Progenitor cell of endocrine pancreas (in vitro differentiated cells): ENCODE measurements at regions not wholly inside any gene's neighbourhood (a gene's known extent, or its start where the extent isn't known, plus 50 kb on each side); places are given as distances from the start of the nearest gene placed in this dataset.
"Not testable (repeated sequence)": the region's sequence is repeated elsewhere in the genome, so short reads cannot be mapped to it uniquely, and the experiment has no call there.

Experiments used
- DNase-seq: peaks from one replicate; pipeline ENCODE4 v3.0.0; 2021; ENCODE audit warnings: low spot score; ENCODE audit not compliant: unreplicated experiment
- H3K27ac Mint-ChIP-seq: 2 replicates; pipeline ENCODE4 v1.8.0; 2021; ENCODE audit warnings: mild to moderate bottlenecking, moderate library complexity, mixed read lengths
- H3K27me3 Mint-ChIP-seq: 2 replicates; pipeline ENCODE4 v1.8.0; 2021; ENCODE audit warnings: mixed read lengths
- H3K36me3 Mint-ChIP-seq: 2 replicates; pipeline ENCODE4 v1.8.0; 2022; ENCODE audit warnings: mixed read lengths; ENCODE audit not compliant: insufficient read depth
- H3K4me1 Mint-ChIP-seq: 2 replicates; pipeline ENCODE4 v1.8.0; 2021; ENCODE audit warnings: low read depth, mixed read lengths
- H3K4me3 Mint-ChIP-seq: 2 replicates; pipeline ENCODE4 v1.8.0; 2021; ENCODE audit warnings: low read depth, mild to moderate bottlenecking, moderate library complexity, mixed read lengths
- H3K9me3 Mint-ChIP-seq: 2 replicates; pipeline ENCODE4 v1.8.0; 2021; ENCODE audit warnings: low read depth, mixed read lengths
- TF ChIP-seq, protein P1 (sequence below): fragments of 200-600 bp; sonication (generic); IDR thresholded peaks from one replicate; pipeline ENCODE4 v1.5.0; 2021; ENCODE audit warnings: antibody characterized with exemption, mild to moderate bottlenecking; ENCODE audit not compliant: unreplicated experiment

DNA sequence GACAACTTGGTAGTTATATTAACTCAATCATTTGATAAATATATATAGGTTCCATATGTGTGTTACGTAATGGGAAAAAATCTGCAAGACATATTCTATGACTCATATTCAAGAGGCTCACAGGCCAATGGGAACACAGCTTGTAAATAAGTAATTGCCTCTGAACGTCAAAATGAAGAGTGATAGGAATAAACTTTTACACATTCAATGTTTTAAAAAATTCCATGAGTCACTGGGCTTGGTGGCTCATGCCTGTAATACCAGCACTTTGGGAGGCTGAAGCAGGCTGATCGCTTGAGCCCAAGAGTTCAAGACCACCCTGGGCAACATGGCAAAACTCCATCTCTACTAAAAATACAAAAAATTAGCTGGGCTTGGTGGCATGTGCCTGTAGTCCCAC is 209.4 kb upstream of the MCHR2 start:
- Mint-ChIP-seq H3K9me3 (peaks cover 3% of the 10 kb centered on the region), H3K36me3 (no peaks in the 10 kb centered on the region), H3K4me3 (no peak overlapping the region), H3K27me3 (no peaks in the 10 kb centered on the region), H3K27ac (no peak overlapping the region), H3K4me1 (no peaks in the 10 kb centered on the region)
- TF ChIP-seq, protein P1, sequence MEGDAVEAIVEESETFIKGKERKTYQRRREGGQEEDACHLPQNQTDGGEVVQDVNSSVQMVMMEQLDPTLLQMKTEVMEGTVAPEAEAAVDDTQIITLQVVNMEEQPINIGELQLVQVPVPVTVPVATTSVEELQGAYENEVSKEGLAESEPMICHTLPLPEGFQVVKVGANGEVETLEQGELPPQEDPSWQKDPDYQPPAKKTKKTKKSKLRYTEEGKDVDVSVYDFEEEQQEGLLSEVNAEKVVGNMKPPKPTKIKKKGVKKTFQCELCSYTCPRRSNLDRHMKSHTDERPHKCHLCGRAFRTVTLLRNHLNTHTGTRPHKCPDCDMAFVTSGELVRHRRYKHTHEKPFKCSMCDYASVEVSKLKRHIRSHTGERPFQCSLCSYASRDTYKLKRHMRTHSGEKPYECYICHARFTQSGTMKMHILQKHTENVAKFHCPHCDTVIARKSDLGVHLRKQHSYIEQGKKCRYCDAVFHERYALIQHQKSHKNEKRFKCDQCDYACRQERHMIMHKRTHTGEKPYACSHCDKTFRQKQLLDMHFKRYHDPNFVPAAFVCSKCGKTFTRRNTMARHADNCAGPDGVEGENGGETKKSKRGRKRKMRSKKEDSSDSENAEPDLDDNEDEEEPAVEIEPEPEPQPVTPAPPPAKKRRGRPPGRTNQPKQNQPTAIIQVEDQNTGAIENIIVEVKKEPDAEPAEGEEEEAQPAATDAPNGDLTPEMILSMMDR = no peak
- no peak for DNase-seq

DNA sequence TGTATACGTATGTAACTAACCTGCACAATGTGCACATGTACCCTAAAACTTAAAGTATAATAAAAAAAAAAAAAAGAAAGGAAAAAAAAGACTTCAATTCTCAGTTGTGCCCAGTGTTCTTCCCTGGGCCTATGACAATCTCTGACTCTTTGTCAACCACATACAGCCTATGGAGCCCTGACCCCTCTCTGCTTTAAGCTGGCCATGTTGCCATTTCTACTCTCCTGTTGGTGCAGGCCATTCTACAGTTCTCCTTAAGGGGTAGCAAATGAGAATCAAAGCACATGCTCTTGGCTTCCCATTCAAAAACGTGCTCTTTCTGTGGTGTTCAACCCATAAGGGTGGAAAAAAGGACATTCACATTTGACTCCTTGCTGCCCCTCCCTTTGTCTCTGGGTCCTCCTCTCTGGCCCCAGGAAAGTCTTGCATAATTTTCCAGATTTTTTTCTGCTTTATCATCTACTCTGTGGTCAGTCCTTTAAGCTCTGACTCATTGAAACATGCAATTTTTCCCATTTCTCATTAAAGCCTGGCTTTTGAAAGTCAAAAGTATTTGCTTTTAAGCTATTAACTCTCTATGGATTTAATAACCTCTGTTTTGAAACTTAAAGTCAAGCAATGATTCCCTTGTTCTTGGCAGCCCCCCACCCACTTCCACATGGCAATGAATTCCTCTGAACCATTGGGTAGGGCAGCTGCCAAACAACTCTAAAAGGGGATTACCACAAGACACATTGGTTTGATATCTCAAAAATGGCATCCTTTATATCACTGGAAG is 208.6 kb upstream of the MCHR2 start:
- H3K27me3 Mint-ChIP-seq = no peaks in the 10 kb centered on the region
- H3K9me3 Mint-ChIP-seq = peaks cover 3% of the 10 kb centered on the region
- no peak for DNase-seq
- H3K4me3 Mint-ChIP-seq = no peak overlapping the region
- no peak overlapping the region for H3K27ac Mint-ChIP-seq
- TF ChIP-seq, protein P1 = no peak
- H3K4me1 Mint-ChIP-seq = no peaks in the 10 kb centered on the region
- no peaks in the 10 kb centered on the region for H3K36me3 Mint-ChIP-seq

DNA sequence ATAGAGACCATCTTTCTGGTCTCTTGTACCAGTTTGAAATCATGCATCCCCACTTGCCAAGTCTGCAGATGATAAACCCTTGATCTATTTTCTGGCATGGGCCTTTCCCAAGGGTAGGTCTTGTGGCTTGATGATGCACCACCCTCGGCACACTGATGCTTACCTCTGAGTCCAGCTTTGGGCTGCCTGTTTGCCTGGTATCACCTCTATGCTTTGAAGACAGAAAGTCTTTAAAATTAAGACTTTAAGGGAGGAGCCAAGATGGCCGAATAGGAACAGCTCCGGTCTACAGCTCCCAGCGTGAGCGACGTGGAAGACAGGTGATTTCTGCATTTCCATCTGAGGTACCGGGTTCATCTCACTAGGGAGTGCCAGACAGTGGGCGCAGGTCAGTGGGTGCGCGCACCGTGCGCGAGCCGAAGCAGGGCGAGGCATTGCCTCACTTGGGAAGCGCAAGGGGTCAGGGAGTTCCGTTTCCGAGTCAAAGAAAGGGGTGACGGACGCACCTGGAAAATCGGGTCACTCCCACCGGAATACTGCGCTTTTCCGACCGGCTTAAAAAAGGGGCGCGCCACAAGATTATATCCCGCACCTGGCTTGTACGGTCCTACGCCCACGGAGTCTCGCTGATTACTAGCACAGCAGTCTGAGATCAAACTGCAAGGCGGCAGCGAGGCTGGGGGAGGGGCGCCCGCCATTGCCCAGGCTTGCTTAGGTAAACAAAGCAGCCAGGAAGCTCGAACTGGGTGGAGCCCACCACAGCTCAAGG is 202.4 kb upstream of the MCHR2 start:
- H3K4me1 Mint-ChIP-seq, H3K27ac Mint-ChIP-seq, H3K27me3 Mint-ChIP-seq, H3K9me3 Mint-ChIP-seq, H3K36me3 Mint-ChIP-seq, DNase-seq: not testable (repeated sequence)
- peak overlapping the region; percentile 62 for H3K4me3 Mint-ChIP-seq

DNA sequence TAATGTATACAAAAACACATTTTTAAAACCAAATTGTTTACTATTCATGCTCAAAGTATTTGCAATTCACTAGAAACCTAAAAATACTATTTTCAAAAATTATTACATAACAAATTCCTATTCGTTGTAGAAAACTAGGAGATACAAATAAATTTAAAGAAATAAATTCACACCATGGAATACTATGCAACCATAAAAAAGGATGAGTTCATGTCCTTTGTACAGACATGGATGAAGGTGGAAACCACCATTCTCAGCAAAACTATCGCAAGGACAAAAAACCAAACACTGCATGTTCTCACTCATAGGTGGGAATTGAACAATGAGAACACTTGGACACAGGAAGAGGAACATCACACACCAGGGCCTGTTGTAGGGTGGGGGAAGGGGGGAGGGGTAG is 201.2 kb upstream of the MCHR2 start:
- not testable (repeated sequence) for H3K27me3 Mint-ChIP-seq, H3K4me3 Mint-ChIP-seq, H3K4me1 Mint-ChIP-seq, DNase-seq, H3K27ac Mint-ChIP-seq, H3K9me3 Mint-ChIP-seq, H3K36me3 Mint-ChIP-seq

DNA sequence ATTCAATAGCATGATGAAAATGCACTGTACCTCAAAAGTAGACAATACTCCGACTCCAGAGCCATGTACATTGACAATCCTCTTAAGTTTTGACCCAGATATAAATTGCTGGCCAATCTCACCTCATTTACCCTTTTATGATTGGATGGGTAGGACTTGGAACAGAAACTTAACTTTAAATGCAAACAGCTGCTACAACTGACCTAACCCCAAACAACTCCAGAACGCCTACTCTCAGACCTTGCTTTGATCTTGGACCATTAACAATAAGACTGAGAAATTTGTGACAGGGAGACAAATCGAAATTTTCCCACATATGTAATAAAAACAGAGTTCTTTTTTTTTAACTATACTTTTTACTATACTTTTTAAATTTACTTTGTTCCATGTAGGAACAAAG is 200.5 kb upstream of the MCHR2 start:
- TF ChIP-seq, protein P1 = no peak
- Mint-ChIP-seq H3K9me3 (no peaks in the 10 kb centered on the region), H3K4me1 (peaks cover 3% of the 10 kb centered on the region), H3K36me3 (no peaks in the 10 kb centered on the region), H3K27me3 (no peaks in the 10 kb centered on the region), H3K27ac (no peak overlapping the region), H3K4me3 (no peak overlapping the region)
- no peak for DNase-seq

DNA sequence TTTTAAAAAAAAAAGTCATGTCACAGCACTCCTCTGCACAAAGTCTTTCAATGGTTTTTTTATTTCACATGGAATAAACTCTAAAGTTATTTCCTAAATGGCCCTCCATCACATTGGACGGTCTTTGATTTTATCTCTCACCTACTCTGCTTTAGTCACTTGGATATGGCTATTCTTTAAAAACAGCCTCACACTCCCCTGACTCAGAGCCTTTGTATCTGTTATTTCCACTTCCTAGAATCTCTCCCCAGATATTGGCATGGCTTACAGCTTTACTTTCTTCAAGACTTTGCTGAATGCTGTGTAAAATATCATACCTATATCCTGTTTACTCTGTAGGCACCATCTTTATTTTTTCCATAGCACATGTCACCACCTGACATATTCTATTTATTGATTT is 194.7 kb upstream of the MCHR2 start:
- H3K27ac Mint-ChIP-seq = no peak overlapping the region
- DNase-seq = no peak
- no peak overlapping the region for H3K4me3 Mint-ChIP-seq
- peaks cover 3% of the 10 kb centered on the region for H3K27me3 Mint-ChIP-seq
- TF ChIP-seq, protein P1 = no peak
- no peaks in the 10 kb centered on the region for H3K36me3 Mint-ChIP-seq
- H3K4me1 Mint-ChIP-seq = peaks cover 3% of the 10 kb centered on the region
- H3K9me3 Mint-ChIP-seq = no peaks in the 10 kb centered on the region
